ENCODE measurements at regions not wholly inside any gene's neighbourhood (a gene's known extent, or its start where the extent isn't known, plus 50 kb on each side); places are given as distances from the start of the nearest gene placed in this dataset.

GRCh38 chr12:107349008-107349747, 255.8 kb upstream of the CRY1 start:
- Histone ChIP-seq H3K79me2 (no peaks in the 10 kb centered on the region), H4K20me1 (ENCODE audit: insufficient read depth, poor library complexity, severe bottlenecking) (no peaks in the 10 kb centered on the region), H3K27me3 (no peaks in the 10 kb centered on the region), H3K36me3 (replicated peaks; ENCODE audit: insufficient read depth, low read depth) (no peaks in the 10 kb centered on the region), H3K9me3 (ENCODE audit: low read depth) (no peaks in the 10 kb centered on the region), H3K27ac (peak overlapping the region; percentile 54), H2AFZ (no peak overlapping the region), H3K4me3 (no peak overlapping the region), H3K4me1 (ENCODE audit: insufficient read depth) (peaks cover 5% of the 10 kb centered on the region), H3K9me2 (replicated peaks; ENCODE audit: insufficient read depth) (no peaks in the 10 kb centered on the region), H3K4me2 (no peak overlapping the region)
- WGBS (ENCODE audit: low lambda C conversion rate, missing lambda C conversion rate) = 45% methylated on average over 5 of the region's 5 CpGs
- peak; percentile 65 for DNase-seq (ENCODE audit: low spot score)
- TF ChIP-seq EZH2phosphoT487 (IDR thresholded peaks at IDR 0.05; ENCODE audit: low read depth, severe bottlenecking, unreplicated experiment) (no peak), EZH2 (IDR thresholded peaks at IDR 0.05; ENCODE audit: borderline replicate concordance) (no peak), CTCF (IDR thresholded peaks at IDR 0.05; ENCODE audit: poor library complexity) (no peak)

- Histone ChIP-seq H3K27ac (no peak overlapping the region), H4K20me1 (ENCODE audit: insufficient read depth, poor library complexity, severe bottlenecking) (no peaks in the 10 kb centered on the region), H3K4me1 (ENCODE audit: insufficient read depth) (peaks cover 5% of the 10 kb centered on the region), H3K79me2 (no peaks in the 10 kb centered on the region), H2AFZ (no peak overlapping the region), H3K4me3 (no peak overlapping the region), H3K36me3 (replicated peaks; ENCODE audit: insufficient read depth, low read depth) (no peaks in the 10 kb centered on the region), H3K9me2 (replicated peaks; ENCODE audit: insufficient read depth) (no peaks in the 10 kb centered on the region), H3K27me3 (no peaks in the 10 kb centered on the region), H3K9me3 (ENCODE audit: low read depth) (no peaks in the 10 kb centered on the region), H3K4me2 (no peak overlapping the region)
- DNase-seq (ENCODE audit: low spot score) = no peak
- 68% methylated on average over 2 of the region's 2 CpGs for WGBS (ENCODE audit: low lambda C conversion rate, missing lambda C conversion rate)
- no peak for TF ChIP-seq EZH2phosphoT487 (IDR thresholded peaks at IDR 0.05; ENCODE audit: low read depth, severe bottlenecking, unreplicated experiment)
- no peak for TF ChIP-seq CTCF (IDR thresholded peaks at IDR 0.05; ENCODE audit: poor library complexity)
- no peak for TF ChIP-seq EZH2 (IDR thresholded peaks at IDR 0.05; ENCODE audit: borderline replicate concordance)
These were observed 256.5 kb upstream of the CRY1 start for GRCh38 chr12:107349839-107350238.

GRCh38 chr12:107351109-107351508, 257.8 kb upstream of the CRY1 start:
- H3K4me1 ChIP-seq (ENCODE audit: insufficient read depth) = peaks cover 5% of the 10 kb centered on the region
- H3K9me3 ChIP-seq (ENCODE audit: low read depth) = no peaks in the 10 kb centered on the region
- TF ChIP-seq EZH2phosphoT487 (IDR thresholded peaks at IDR 0.05; ENCODE audit: low read depth, severe bottlenecking, unreplicated experiment) (no peak), EZH2 (IDR thresholded peaks at IDR 0.05; ENCODE audit: borderline replicate concordance) (no peak), CTCF (IDR thresholded peaks at IDR 0.05; ENCODE audit: poor library complexity) (no peak)
- no peaks in the 10 kb centered on the region for H3K79me2 ChIP-seq
- WGBS (ENCODE audit: low lambda C conversion rate, missing lambda C conversion rate) = 74% methylated on average over 3 of the region's 3 CpGs
- no peak overlapping the region for H2AFZ ChIP-seq
- H3K4me3 ChIP-seq = no peak overlapping the region
- H3K27ac ChIP-seq = no peak overlapping the region
- no peak for DNase-seq (ENCODE audit: low spot score)
- H4K20me1 ChIP-seq (ENCODE audit: insufficient read depth, poor library complexity, severe bottlenecking) = no peaks in the 10 kb centered on the region
- no peaks in the 10 kb centered on the region for H3K9me2 ChIP-seq (replicated peaks; ENCODE audit: insufficient read depth)
- H3K36me3 ChIP-seq (replicated peaks; ENCODE audit: insufficient read depth, low read depth) = no peaks in the 10 kb centered on the region
- no peak overlapping the region for H3K4me2 ChIP-seq
- H3K27me3 ChIP-seq = no peaks in the 10 kb centered on the region
